Fibroblast of skin of abdomen (primary cell): ENCODE measurements at regions not wholly inside any gene's neighbourhood (a gene's known extent, or its start where the extent isn't known, plus 50 kb on each side); places are given as distances from the start of the nearest gene placed in this dataset.
A peak's percentile ranks its signal among the peaks of the same experiment; 100 is the strongest.

Experiments
- DNase-seq: peaks from one replicate; pipeline ENCODE4 v3.0.0-alpha.2; 2013

DNA sequence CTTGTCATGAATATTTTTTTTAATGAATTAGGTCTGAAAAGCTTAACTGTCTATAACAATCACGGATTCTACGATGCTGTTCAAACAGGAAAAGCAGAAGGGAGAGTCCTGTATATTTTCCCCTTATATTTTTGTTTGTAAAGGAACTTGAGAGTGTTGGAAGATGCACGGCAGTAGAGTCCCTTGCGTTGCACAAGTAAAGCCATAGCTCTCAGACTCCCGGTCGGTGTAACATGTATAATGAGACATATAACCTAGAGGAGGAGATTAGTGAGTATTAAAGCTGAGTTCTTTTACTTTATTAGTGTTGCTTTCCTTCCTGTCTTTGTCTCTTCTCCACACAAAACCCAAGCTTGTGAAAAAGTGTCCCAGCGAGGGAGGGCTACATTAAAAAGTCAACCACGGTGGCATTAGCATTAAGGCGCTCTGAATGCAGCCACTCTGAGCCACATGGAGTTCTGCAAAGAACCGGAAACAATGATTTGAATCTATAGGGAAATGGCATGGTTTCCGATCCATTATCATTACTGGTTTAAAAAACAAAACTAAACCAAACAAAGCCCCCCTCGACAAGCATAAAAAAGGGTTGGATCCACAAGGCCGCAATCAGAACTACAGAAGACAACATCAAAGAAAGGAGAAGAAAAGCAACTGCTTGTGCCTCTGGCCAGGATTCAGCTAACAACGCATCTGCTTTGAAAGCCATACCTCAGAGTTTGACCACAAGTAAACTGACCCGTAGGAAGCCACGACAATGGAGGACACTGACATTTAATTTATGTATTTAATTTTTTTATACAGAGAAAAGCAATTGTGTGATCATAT is 356.8 kb downstream of the LMO4 start:
- DNase-seq = no peak

- no peak for DNase-seq
Measured at GRCh38 chr1:87686136-87686495, 357.4 kb downstream of the LMO4 start.

GRCh38 chr1:87686671-87687070 is 358.0 kb downstream of the LMO4 start:
- DNase-seq = no peak

GRCh38 chr1:87688136-87688535 is 359.5 kb downstream of the LMO4 start:
- DNase-seq = no peak

DNA sequence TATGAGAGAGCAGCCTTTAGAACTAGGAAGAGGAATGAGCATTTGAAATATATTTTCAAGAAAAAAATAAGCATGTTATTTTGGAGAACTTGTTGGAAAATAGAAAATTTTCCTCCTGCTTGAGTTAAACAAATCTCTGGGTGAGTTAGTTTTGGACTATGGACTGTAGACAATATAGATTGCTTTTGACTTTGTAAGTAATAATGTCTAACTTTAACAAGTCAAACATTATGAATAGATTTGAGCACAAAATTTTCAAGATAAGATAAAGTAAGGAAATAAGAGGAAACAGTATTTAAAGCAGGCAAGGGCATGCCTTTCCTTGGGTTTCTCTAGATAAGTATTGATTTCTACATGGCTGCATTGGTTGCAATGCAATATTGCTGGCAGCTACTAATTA is 360.8 kb downstream of the LMO4 start:
- no peak for DNase-seq

DNA sequence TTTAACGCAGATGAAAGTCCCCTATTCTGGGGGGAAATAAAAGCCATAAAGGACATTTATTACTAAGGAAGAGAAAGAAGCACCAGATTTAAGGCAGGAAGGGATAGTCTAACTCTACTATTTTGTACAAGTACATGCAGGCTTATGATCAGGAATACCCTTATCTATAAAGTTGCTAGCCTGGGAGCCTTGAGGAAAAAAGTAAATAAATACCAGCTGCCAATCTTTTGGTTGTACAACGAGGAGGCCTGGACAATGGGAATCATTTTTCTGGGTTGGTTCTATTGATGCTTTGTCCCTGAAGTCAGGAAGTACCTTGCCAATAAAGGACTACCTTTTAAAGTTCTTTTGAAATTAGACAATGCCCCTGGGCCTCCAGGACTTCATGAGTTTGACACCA is 367.8 kb downstream of the LMO4 start:
- no peak for DNase-seq

- no peak for DNase-seq
Measured at GRCh38 chr1:87702455-87702854, 373.8 kb downstream of the LMO4 start.

DNA sequence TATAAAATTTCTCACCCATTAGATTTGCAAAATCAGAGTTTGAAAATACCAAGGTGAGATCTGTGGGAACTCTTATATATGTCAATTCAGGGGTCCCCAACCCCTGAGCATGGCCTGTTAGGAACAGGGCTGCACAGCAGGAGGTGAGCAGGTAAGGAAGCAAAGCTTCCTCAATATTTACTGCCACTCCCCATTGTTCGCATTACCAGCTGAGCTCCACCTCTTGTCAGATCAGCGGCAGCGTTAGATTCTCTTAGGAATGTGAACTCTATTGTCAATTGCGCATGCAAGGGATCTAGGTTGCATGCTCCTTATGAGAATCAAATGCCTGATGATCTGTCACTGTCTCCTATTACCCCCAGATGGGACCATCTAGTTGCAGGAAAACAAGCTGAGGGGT is 376.6 kb downstream of the LMO4 start:
- no peak for DNase-seq

DNA sequence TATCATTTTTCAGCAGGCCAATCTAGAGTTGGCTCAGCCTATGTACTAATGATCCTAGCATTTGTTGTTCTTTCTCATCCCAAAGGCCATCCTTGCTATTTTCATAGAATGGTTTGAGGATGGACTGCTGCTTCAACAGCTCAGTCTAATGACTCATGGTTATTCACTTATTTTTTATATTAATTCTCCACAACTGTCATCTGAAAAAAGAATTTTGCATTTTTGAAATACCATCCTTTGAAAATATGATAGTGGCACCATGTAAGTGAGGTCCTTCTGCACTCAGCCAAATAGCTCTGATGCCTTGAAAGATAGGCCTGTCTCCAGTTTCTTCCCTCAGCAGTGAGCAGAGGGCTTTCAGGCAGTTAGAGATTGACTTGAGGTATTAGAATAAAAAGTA is 377.5 kb downstream of the LMO4 start:
- DNase-seq = peak; percentile 72

DNA sequence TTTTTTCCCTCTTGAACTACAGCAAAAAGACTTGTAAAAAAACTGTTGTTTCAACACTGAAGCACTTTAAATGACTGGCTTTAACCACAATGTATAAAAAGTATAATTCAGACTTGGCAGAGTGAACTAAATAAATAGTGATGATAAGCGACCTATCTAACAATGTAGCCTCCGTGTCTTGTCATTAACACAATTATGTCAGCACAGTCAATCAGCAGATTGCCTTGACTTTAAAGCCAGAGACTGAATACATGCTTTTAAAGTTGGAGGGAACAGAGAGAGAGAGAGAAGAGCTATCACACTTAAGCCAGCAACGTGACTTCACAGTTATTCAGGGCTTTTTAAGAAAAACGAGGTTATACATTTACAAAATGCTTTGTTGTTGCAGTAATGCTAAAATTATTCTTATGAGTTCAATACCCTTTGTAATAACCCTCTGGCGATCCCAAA is 378.1 kb downstream of the LMO4 start:
- DNase-seq = peak; percentile 52

GRCh38 chr1:87707411-87707810 is 378.7 kb downstream of the LMO4 start:
- no peak for DNase-seq

- DNase-seq = no peak
Measured at GRCh38 chr1:87712261-87713010, 383.8 kb downstream of the LMO4 start.

DNA sequence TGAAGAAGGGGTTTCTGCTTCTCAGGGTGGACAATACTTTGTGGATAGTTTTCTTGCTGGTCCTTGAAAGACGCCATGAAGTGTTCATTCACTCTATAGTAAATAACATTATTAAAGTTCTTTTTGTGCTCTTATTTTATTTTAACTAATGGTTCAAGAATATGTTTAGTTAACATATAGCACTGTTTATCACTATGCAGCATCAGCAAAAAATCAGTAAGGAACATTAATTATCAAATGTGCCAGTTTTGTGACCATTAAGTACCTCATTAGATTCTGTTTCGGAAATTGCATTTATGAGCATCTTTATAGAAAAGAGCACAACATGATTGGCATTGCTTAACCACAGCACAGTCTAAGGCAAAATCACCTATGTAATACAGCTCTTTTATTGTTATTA is 385.6 kb downstream of the LMO4 start:
- no peak for DNase-seq

DNA sequence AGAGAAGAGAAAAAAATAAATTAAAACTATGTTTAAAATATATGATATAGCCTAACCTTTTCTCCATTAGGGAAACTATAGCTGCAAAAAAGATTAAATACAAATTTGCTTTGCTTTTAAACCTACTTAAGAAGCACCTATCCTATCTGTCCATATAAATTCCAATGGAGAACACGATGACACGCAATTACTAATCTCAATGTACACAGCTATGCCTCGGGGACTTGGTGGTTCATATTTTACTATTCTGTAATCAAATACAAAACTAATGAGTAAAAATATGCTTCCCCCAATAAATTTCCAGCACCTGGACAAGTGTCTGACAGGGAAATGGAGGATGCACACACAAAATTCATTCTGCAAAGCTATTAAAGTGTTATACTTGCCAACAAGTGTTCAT is 386.4 kb downstream of the LMO4 start:
- DNase-seq = no peak

DNA sequence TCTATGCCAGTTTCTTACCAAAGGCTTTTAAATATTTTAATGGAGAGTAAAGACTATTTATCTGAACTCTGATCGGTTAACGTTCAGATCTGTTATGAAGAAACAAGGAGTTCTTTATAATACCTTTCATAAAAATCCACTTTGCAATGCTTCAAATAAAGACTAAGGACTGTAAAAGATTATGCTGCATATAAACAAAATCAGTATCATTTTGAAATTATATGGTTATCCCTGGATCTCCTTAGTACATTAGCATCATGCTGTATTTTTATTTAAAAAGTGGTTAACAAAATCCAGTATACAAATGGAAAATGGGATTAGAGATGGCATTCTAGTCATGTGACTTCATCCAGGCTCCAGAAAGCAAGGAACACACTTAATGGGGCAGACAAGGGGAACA is 386.8 kb downstream of the LMO4 start:
- no peak for DNase-seq

DNA sequence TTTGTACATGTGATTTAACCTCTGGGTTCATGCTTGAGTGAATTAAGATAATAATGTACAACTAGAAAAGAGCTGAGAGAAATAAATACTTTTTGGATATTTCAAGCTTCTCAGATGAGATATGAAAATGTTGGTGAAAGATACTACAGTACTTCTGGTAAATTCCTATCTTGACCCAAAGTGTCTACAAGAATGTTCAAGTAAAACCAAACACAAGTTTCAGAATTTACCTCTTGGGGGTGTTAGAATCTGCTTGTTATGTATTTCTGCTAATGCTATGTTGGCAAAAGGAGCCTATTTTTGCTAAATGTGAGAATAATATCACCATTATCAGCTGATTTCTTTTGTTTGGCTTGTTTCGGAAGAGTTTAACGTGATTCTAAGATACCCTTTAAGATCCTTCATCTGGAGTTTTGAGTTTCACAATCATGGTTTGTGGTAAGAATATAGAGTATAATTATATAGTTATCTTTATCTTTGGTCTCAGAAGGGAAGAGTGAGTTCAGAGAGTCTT is 388.5 kb downstream of the LMO4 start:
- no peak for DNase-seq

GRCh38 chr1:87718241-87718950 is 389.7 kb downstream of the LMO4 start:
- DNase-seq = no peak

GRCh38 chr1:87719658-87720057 is 391.0 kb downstream of the LMO4 start:
- DNase-seq = no peak

- DNase-seq = no peak
Measured at GRCh38 chr1:87720561-87720960, 391.9 kb downstream of the LMO4 start.

- DNase-seq = no peak
Measured at GRCh38 chr1:87723193-87723592, 394.5 kb downstream of the LMO4 start.

GRCh38 chr1:87728169-87728568 is 399.5 kb downstream of the LMO4 start:
- DNase-seq = no peak

DNA sequence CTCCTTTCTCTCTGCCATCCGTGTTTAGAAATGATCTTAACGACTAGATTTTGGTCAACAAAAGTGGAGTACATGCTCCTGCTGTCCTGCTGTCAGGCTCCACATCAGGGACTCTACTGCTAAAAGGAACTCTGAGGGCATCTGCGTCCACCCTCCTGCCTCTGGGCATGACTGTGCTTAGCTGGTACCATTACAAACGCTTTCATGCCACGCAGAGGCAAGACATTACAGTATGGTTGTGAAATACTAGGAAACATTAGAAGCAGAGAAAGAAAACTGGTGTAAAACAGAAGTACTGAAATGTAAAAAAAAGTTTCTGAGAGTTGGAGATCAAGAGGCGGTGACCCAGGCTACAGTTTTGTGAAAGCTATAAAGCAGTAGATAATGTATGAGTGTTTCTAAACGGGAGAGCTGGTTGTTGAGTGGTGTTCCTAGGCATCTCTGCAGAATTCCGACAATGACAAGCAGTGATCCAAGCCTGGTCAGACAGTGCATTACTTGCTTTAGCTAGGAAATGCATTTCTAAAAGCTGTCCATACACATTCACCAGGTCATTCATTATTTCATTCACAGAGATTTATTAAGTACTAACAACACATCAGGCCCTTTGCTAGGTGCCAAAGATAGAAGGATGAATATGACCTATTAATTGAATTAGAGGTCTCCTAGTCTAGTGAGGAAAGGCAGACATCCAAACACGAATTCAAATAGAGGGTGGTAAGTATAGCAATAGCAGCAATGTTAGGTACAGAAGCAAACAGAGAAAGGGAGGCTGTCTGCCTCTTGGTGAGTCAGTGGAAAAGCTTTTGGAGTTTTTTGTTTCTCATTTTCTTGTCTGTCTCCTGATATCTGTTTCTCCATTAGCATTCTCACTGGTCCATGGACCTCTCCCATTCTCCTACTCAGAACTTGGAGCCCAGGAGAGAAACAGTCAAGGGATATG is 401.9 kb downstream of the LMO4 start:
- DNase-seq = peak; percentile 20
